ENCODE measurements at regions not wholly inside any gene's neighbourhood (a gene's known extent, or its start where the extent isn't known, plus 50 kb on each side); places are given as distances from the start of the nearest gene placed in this dataset.

DNA sequence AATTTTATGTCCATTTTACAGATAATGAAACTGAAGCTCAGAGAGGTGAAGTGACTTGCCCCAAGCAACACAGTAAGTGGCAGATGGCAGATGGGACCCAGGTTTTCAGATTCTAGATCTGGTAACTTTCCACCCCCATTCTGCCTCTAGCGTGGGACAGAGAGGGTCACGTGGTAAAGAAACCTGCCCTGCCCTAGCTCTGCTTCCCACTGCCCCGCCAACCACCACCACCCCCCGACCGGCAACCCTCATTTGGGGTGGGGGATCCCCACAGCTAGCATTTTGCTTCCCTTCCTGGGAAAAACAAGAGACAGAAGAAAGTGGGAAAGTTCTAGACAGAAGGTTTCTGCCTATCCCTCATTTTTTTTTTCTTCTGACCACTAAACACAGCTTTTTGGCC, 172.5 kb downstream of the ACTL7B start:
- Histone ChIP-seq H3K9ac (ENCODE audit: low read length) (no peak overlapping the region), H3K9me3 (ENCODE audit: insufficient read depth, low read length) (no peaks in the 10 kb centered on the region), H3K36me3 (replicated peaks; ENCODE audit: low read depth, low read length) (no peaks in the 10 kb centered on the region), H3K79me2 (ENCODE audit: low read length) (no peaks in the 10 kb centered on the region), H3K4me1 (ENCODE audit: low read length) (no peaks in the 10 kb centered on the region), H3K27me3 (ENCODE audit: low read depth, low read length) (no peaks in the 10 kb centered on the region), H4K20me1 (ENCODE audit: insufficient read depth, low read length) (no peaks in the 10 kb centered on the region), H3K4me3 (ENCODE audit: low read length) (no peak overlapping the region), H2AFZ (ENCODE audit: low read depth, low read length) (no peak overlapping the region), H3K27ac (ENCODE audit: low read length) (no peak overlapping the region), H3K4me2 (ENCODE audit: low read length) (no peak overlapping the region)
- TF ChIP-seq EZH2phosphoT487 (IDR thresholded peaks at IDR 0.05; ENCODE audit: low read depth) = no peak
- TF ChIP-seq, protein P1, sequence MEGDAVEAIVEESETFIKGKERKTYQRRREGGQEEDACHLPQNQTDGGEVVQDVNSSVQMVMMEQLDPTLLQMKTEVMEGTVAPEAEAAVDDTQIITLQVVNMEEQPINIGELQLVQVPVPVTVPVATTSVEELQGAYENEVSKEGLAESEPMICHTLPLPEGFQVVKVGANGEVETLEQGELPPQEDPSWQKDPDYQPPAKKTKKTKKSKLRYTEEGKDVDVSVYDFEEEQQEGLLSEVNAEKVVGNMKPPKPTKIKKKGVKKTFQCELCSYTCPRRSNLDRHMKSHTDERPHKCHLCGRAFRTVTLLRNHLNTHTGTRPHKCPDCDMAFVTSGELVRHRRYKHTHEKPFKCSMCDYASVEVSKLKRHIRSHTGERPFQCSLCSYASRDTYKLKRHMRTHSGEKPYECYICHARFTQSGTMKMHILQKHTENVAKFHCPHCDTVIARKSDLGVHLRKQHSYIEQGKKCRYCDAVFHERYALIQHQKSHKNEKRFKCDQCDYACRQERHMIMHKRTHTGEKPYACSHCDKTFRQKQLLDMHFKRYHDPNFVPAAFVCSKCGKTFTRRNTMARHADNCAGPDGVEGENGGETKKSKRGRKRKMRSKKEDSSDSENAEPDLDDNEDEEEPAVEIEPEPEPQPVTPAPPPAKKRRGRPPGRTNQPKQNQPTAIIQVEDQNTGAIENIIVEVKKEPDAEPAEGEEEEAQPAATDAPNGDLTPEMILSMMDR (IDR thresholded peaks at IDR 0.05; ENCODE audit: low read depth, low read length) = no peak

DNA sequence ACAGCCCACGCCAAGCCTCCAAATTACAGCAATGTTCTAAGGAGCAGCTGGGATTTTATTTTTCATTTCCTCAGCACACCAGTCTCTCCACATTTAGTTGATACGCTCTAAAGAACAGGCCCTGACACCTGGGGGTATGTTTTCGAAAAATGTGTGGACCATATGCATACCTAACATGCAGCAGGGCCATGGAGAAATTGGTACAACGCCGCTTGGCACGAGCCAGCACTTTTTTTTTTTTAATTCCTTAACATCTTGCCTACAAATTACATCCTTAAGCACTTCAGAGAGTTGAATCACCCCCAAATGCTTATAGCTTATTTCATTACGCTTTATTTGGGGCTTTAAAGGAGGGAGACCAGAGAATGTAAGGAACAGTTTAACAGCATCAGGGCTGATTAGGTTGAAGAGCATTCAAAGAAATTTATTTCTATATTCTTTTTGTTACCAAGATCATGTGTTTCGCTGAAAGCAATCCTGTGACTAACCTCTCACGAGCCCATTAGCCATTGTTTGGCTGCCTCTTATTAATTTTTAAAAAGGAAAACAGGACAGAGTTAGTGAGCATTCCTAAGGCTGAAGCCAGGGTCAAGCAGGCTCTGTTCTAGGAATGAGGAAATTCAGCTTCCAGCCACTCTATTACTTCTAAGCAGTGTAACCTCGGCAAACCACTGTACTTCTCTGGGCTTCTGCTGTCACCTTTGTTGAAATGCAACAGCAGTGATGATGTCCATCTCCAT, 173.8 kb downstream of the ACTL7B start:
- TF ChIP-seq, protein P1 (IDR thresholded peaks at IDR 0.05; ENCODE audit: low read depth, low read length) = no peak
- TF ChIP-seq EZH2phosphoT487 (IDR thresholded peaks at IDR 0.05; ENCODE audit: low read depth) = no peak
- no peaks in the 10 kb centered on the region for H3K27me3 ChIP-seq (ENCODE audit: low read depth, low read length)
- no peaks in the 10 kb centered on the region for H3K4me1 ChIP-seq (ENCODE audit: low read length)
- H3K4me3 ChIP-seq (ENCODE audit: low read length) = no peak overlapping the region
- H3K36me3 ChIP-seq (replicated peaks; ENCODE audit: low read depth, low read length) = no peaks in the 10 kb centered on the region
- H3K4me2 ChIP-seq (ENCODE audit: low read length) = no peak overlapping the region
- H3K27ac ChIP-seq (ENCODE audit: low read length) = no peak overlapping the region
- no peaks in the 10 kb centered on the region for H4K20me1 ChIP-seq (ENCODE audit: insufficient read depth, low read length)
- H3K9me3 ChIP-seq (ENCODE audit: insufficient read depth, low read length) = no peaks in the 10 kb centered on the region
- no peaks in the 10 kb centered on the region for H3K79me2 ChIP-seq (ENCODE audit: low read length)
- H3K9ac ChIP-seq (ENCODE audit: low read length) = no peak overlapping the region
- no peak overlapping the region for H2AFZ ChIP-seq (ENCODE audit: low read depth, low read length)

GRCh38 chr9:108680946-108681345, 174.8 kb downstream of the ACTL7B start:
- H3K27ac ChIP-seq (ENCODE audit: low read length) = no peak overlapping the region
- no peak overlapping the region for H2AFZ ChIP-seq (ENCODE audit: low read depth, low read length)
- no peaks in the 10 kb centered on the region for H3K36me3 ChIP-seq (replicated peaks; ENCODE audit: low read depth, low read length)
- H3K4me1 ChIP-seq (ENCODE audit: low read length) = no peaks in the 10 kb centered on the region
- TF ChIP-seq, protein P1 (IDR thresholded peaks at IDR 0.05; ENCODE audit: low read depth, low read length) = no peak
- TF ChIP-seq EZH2phosphoT487 (IDR thresholded peaks at IDR 0.05; ENCODE audit: low read depth) = no peak
- no peaks in the 10 kb centered on the region for H4K20me1 ChIP-seq (ENCODE audit: insufficient read depth, low read length)
- H3K4me3 ChIP-seq (ENCODE audit: low read length) = no peak overlapping the region
- no peak overlapping the region for H3K4me2 ChIP-seq (ENCODE audit: low read length)
- no peaks in the 10 kb centered on the region for H3K79me2 ChIP-seq (ENCODE audit: low read length)
- H3K27me3 ChIP-seq (ENCODE audit: low read depth, low read length) = no peaks in the 10 kb centered on the region
- H3K9me3 ChIP-seq (ENCODE audit: insufficient read depth, low read length) = no peaks in the 10 kb centered on the region
- no peak overlapping the region for H3K9ac ChIP-seq (ENCODE audit: low read length)

- Histone ChIP-seq H3K27me3 (ENCODE audit: low read depth, low read length) (no peaks in the 10 kb centered on the region), H3K4me3 (ENCODE audit: low read length) (no peak overlapping the region), H3K9me3 (ENCODE audit: insufficient read depth, low read length) (no peaks in the 10 kb centered on the region), H2AFZ (ENCODE audit: low read depth, low read length) (no peak overlapping the region), H3K4me1 (ENCODE audit: low read length) (no peaks in the 10 kb centered on the region), H4K20me1 (ENCODE audit: insufficient read depth, low read length) (no peaks in the 10 kb centered on the region), H3K9ac (ENCODE audit: low read length) (no peak overlapping the region), H3K27ac (ENCODE audit: low read length) (no peak overlapping the region), H3K4me2 (ENCODE audit: low read length) (no peak overlapping the region), H3K79me2 (ENCODE audit: low read length) (no peaks in the 10 kb centered on the region), H3K36me3 (replicated peaks; ENCODE audit: low read depth, low read length) (no peaks in the 10 kb centered on the region)
- TF ChIP-seq, protein P1 (IDR thresholded peaks at IDR 0.05; ENCODE audit: low read depth, low read length) = no peak
- no peak for TF ChIP-seq EZH2phosphoT487 (IDR thresholded peaks at IDR 0.05; ENCODE audit: low read depth)
Measured at GRCh38 chr9:108677776-108678175, 178.0 kb downstream of the ACTL7B start.
